BLaER1 (cell line): ENCODE measurements at regions not wholly inside any gene's neighbourhood (a gene's known extent, or its start where the extent isn't known, plus 50 kb on each side); places are given as distances from the start of the nearest gene placed in this dataset.

Experiments used
- H3K27ac ChIP-seq: shearing (Covaris generic); formaldehyde crosslinking; 2 replicates; pipeline ENCODE4 v1.8.1; 2022
- H3K27me3 ChIP-seq: shearing (Covaris generic); formaldehyde crosslinking; 2 replicates; pipeline ENCODE4 v1.8.1; 2022
- H3K36me3 ChIP-seq: shearing (Covaris generic); formaldehyde crosslinking; 2 replicates; pipeline ENCODE4 v1.8.1; 2022
- H3K4me1 ChIP-seq: shearing (Covaris generic); formaldehyde crosslinking; 2 replicates; pipeline ENCODE4 v1.8.1; 2022
- H3K4me2 ChIP-seq: shearing (Covaris generic); formaldehyde crosslinking; 2 replicates; pipeline ENCODE4 v1.8.1; 2022
- H3K4me3 ChIP-seq: shearing (Covaris generic); formaldehyde crosslinking; 2 replicates; pipeline ENCODE4 v1.8.1; 2022
- H3K9ac ChIP-seq: shearing (Covaris generic); formaldehyde crosslinking; 2 replicates; pipeline ENCODE4 v1.8.1; 2022
- H3K9me3 ChIP-seq: shearing (Covaris generic); formaldehyde crosslinking; 2 replicates; pipeline ENCODE4 v1.8.1; 2022
- H4K20me1 ChIP-seq: shearing (Covaris generic); formaldehyde crosslinking; 2 replicates; pipeline ENCODE4 v1.8.1; 2022
- Cebpa-rat ChIP-seq: shearing (Covaris generic); IDR thresholded peaks from 2 replicates; pipeline ENCODE4 v1.8.1; 2022

DNA sequence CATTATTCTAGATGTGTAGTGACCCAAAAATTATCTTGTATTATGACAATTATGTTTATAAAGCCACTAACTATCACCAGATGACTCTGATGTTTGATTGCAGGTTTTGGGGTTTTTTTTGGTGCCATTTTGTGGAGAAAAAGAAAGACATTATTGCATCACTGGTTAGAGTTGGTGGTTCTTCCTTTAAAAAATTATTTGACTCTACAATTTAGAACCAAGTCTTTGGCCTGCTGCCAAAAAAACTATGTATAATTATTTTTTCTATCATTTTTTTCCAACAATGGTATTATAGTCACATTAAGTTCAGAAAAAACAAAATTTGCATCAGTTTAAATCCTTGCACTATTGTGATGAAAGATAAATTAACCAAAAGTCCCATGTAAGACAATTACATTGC, 258.6 kb upstream of the GRM7 start:
- H3K9me3 ChIP-seq, result no peaks in the 10 kb centered on the region
- H3K4me1 ChIP-seq, result no peaks in the 10 kb centered on the region
- TF ChIP-seq Cebpa-rat, result no peak
- H3K36me3 ChIP-seq, result no peaks in the 10 kb centered on the region
- H3K27ac ChIP-seq, result no peak overlapping the region
- no peak overlapping the region for H3K9ac ChIP-seq
- H3K27me3 ChIP-seq, result no peaks in the 10 kb centered on the region
- no peak overlapping the region for H3K4me3 ChIP-seq
- H3K4me2 ChIP-seq, result no peak overlapping the region
- no peaks in the 10 kb centered on the region for H4K20me1 ChIP-seq

- Histone ChIP-seq H3K4me3 (no peak overlapping the region), H3K9me3 (no peaks in the 10 kb centered on the region), H3K36me3 (no peaks in the 10 kb centered on the region), H3K27ac (no peak overlapping the region), H4K20me1 (no peaks in the 10 kb centered on the region), H3K4me1 (no peaks in the 10 kb centered on the region), H3K9ac (no peak overlapping the region), H3K27me3 (no peaks in the 10 kb centered on the region), H3K4me2 (no peak overlapping the region)
- TF ChIP-seq Cebpa-rat, result no peak
Measured at GRCh38 chr3:6605227-6605626, 255.7 kb upstream of the GRM7 start.

GRCh38 chr3:6608843-6609242, 252.1 kb upstream of the GRM7 start:
- H3K27me3 ChIP-seq, result no peaks in the 10 kb centered on the region
- no peaks in the 10 kb centered on the region for H3K36me3 ChIP-seq
- H3K4me1 ChIP-seq, result no peaks in the 10 kb centered on the region
- no peak overlapping the region for H3K4me2 ChIP-seq
- no peaks in the 10 kb centered on the region for H4K20me1 ChIP-seq
- no peak overlapping the region for H3K27ac ChIP-seq
- no peaks in the 10 kb centered on the region for H3K9me3 ChIP-seq
- no peak for TF ChIP-seq Cebpa-rat
- no peak overlapping the region for H3K4me3 ChIP-seq
- no peak overlapping the region for H3K9ac ChIP-seq

DNA sequence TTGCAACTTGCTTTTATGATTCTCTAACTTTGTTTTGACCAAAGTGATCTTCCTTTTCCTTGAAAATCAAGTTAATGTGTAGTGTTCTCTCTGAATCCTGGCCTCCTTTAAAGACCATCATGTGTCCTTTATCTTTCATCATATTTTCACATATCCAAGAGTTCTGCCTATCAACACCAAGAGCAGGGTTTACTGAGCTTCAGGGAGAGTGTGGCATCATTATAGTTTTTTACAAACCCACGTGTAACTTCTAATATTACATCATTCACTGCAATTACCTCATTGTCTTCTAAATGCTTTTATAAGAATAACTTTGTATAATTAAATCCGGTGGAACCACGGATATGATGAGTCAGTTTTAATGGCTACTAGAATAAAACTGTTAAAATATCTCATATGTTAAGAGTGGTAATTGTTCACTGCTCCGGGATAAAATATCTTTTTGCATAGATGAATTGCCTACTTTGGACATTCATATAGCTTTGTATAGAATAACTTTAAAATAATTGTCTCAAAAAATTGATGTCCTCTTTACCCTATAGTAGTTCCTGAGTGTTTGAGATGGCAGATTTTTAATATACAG, 248.8 kb upstream of the GRM7 start:
- H3K9me3 ChIP-seq, result no peaks in the 10 kb centered on the region
- H3K4me1 ChIP-seq, result no peaks in the 10 kb centered on the region
- no peaks in the 10 kb centered on the region for H3K36me3 ChIP-seq
- H3K9ac ChIP-seq, result no peak overlapping the region
- H3K27ac ChIP-seq, result no peak overlapping the region
- no peaks in the 10 kb centered on the region for H4K20me1 ChIP-seq
- no peak overlapping the region for H3K4me3 ChIP-seq
- H3K27me3 ChIP-seq, result no peaks in the 10 kb centered on the region
- no peak for TF ChIP-seq Cebpa-rat
- H3K4me2 ChIP-seq, result no peak overlapping the region

GRCh38 chr3:6622260-6622659, 238.7 kb upstream of the GRM7 start:
- no peak overlapping the region for H3K9ac ChIP-seq
- H3K27me3 ChIP-seq, result no peaks in the 10 kb centered on the region
- H3K27ac ChIP-seq, result no peak overlapping the region
- H3K4me2 ChIP-seq, result no peak overlapping the region
- no peaks in the 10 kb centered on the region for H3K4me1 ChIP-seq
- H3K36me3 ChIP-seq, result no peaks in the 10 kb centered on the region
- H4K20me1 ChIP-seq, result no peaks in the 10 kb centered on the region
- H3K9me3 ChIP-seq, result no peaks in the 10 kb centered on the region
- no peak for TF ChIP-seq Cebpa-rat
- H3K4me3 ChIP-seq, result no peak overlapping the region

- Histone ChIP-seq H3K4me1 (no peaks in the 10 kb centered on the region), H3K4me3 (no peak overlapping the region), H3K27ac (no peak overlapping the region), H4K20me1 (no peaks in the 10 kb centered on the region), H3K9ac (no peak overlapping the region), H3K9me3 (no peaks in the 10 kb centered on the region), H3K4me2 (no peak overlapping the region), H3K36me3 (no peaks in the 10 kb centered on the region), H3K27me3 (no peaks in the 10 kb centered on the region)
- TF ChIP-seq Cebpa-rat, result no peak
Measured at GRCh38 chr3:6622712-6623111, 238.2 kb upstream of the GRM7 start.

GRCh38 chr3:6631376-6631775, 229.5 kb upstream of the GRM7 start:
- TF ChIP-seq Cebpa-rat, result no peak
- H3K4me3 ChIP-seq, result no peak overlapping the region
- H3K4me1 ChIP-seq, result no peaks in the 10 kb centered on the region
- H3K27ac ChIP-seq, result no peak overlapping the region
- no peaks in the 10 kb centered on the region for H4K20me1 ChIP-seq
- no peaks in the 10 kb centered on the region for H3K27me3 ChIP-seq
- no peak overlapping the region for H3K4me2 ChIP-seq
- no peak overlapping the region for H3K9ac ChIP-seq
- H3K36me3 ChIP-seq, result no peaks in the 10 kb centered on the region
- H3K9me3 ChIP-seq, result no peaks in the 10 kb centered on the region

- TF ChIP-seq Cebpa-rat, result no peak
- no peaks in the 10 kb centered on the region for H3K27me3 ChIP-seq
- no peak overlapping the region for H3K4me2 ChIP-seq
- no peak overlapping the region for H3K9ac ChIP-seq
- no peaks in the 10 kb centered on the region for H3K9me3 ChIP-seq
- no peak overlapping the region for H3K27ac ChIP-seq
- H3K4me3 ChIP-seq, result no peak overlapping the region
- H3K4me1 ChIP-seq, result no peaks in the 10 kb centered on the region; the same call in 1 of the 2 replicates
- no peaks in the 10 kb centered on the region for H4K20me1 ChIP-seq
- no peaks in the 10 kb centered on the region for H3K36me3 ChIP-seq
Measured at GRCh38 chr3:6640907-6641306, 220.0 kb upstream of the GRM7 start.

- Histone ChIP-seq H3K4me1 (no peaks in the 10 kb centered on the region; the same call in 1 of the 2 replicates), H3K4me3 (no peak overlapping the region), H3K27me3 (no peaks in the 10 kb centered on the region), H4K20me1 (no peaks in the 10 kb centered on the region), H3K27ac (no peak overlapping the region), H3K9me3 (no peaks in the 10 kb centered on the region), H3K9ac (no peak overlapping the region), H3K4me2 (no peak overlapping the region), H3K36me3 (no peaks in the 10 kb centered on the region)
- TF ChIP-seq Cebpa-rat, result no peak
Measured at GRCh38 chr3:6644070-6644929, 216.6 kb upstream of the GRM7 start.

GRCh38 chr3:6654670-6655069, 206.2 kb upstream of the GRM7 start:
- TF ChIP-seq Cebpa-rat, result no peak
- H3K27me3 ChIP-seq, result no peaks in the 10 kb centered on the region
- peaks cover 6% of the 10 kb centered on the region; the same call in 1 of the 2 replicates for H3K4me1 ChIP-seq
- H4K20me1 ChIP-seq, result no peaks in the 10 kb centered on the region
- no peak overlapping the region for H3K4me2 ChIP-seq
- H3K9me3 ChIP-seq, result peaks cover 22% of the 10 kb centered on the region
- no peak overlapping the region for H3K4me3 ChIP-seq
- H3K36me3 ChIP-seq, result no peaks in the 10 kb centered on the region
- no peak overlapping the region for H3K27ac ChIP-seq
- H3K9ac ChIP-seq, result no peak overlapping the region
